Prostate gland (tissue), 2 donors: ENCODE measurements at regions not wholly inside any gene's neighbourhood (a gene's known extent, or its start where the extent isn't known, plus 50 kb on each side); places are given as distances from the start of the nearest gene placed in this dataset.

ENCODE experiments used
- DNase-seq: peaks from one replicate; pipeline ENCODE4 v3.0.0-alpha.2; 2019; ENCODE audit warnings: low spot score
- H3K27ac ChIP-seq, 2 donors: fragments of 200-600 bp; sonication (generic); 2 replicates each; pipeline ENCODE4 v1.5.1; 2017 to 2019
- H3K27me3 ChIP-seq: fragments of 200-600 bp; sonication (generic); replicated peaks from 2 replicates; pipeline ENCODE4 v1.5.1; 2019; ENCODE audit not compliant: insufficient read depth
- H3K36me3 ChIP-seq, 2 donors: fragments of 200-600 bp; sonication (generic); 1 replicate in 1 of 2; 2 replicates in 1 of 2; pipeline versions ENCODE4 v1.5.1 to v1.8.1; 2017 to 2019
- H3K4me1 ChIP-seq: fragments of 200-600 bp; sonication (generic); replicated peaks from 2 replicates; pipeline ENCODE4 v1.5.1; 2019
- H3K4me3 ChIP-seq, 2 donors: fragments of 200-600 bp; sonication (generic); 2 replicates each; pipeline ENCODE4 v1.5.1; 2017 to 2019
- H3K9me3 ChIP-seq: fragments of 200-600 bp; sonication (generic); 2 replicates; pipeline ENCODE4 v1.5.1; 2017
- CTCF ChIP-seq, 4 experiments: fragments of 200-600 bp in 2 of 4; fragments of 450-650 bp in 2 of 4; sonication (generic) in 2 of 4; IDR thresholded peaks; 1 replicate in 3 of 4; 2 replicates in 1 of 4; pipeline ENCODE4 v1.5.1; 2016 to 2019; ENCODE audit warnings: antibody characterized with exemption in 4 of 4, mild to moderate bottlenecking in 2 of 4, moderate library complexity in 2 of 4
- POLR2A ChIP-seq: fragments of 450-650 bp; IDR thresholded peaks from one replicate; pipeline ENCODE4 v1.6.1; 2016; ENCODE audit warnings: antibody characterized with exemption, mild to moderate bottlenecking
- POLR2AphosphoS5 ChIP-seq: sonication (generic); formaldehyde crosslinking; IDR thresholded peaks from one replicate; pipeline ENCODE4 v1.6.1; 2017; ENCODE audit warnings: antibody characterized with exemption
- WGBS: methylation state at CpG from one replicate; pipeline ENCODE4 v1.1.5; 2018; 5-methylcytosine and 5-hydroxymethylcytosine counted together
- intact Hi-C: fragments of 100-400 bp; cut with DNase I; formaldehyde crosslinking; loops from one replicate; pipeline ENCODE4 v1.14.2; 2022

GRCh38 chr18:61006687-61007224 lies 326.5 kb upstream of the CDH20 start:
- no peak for DNase-seq
- TF ChIP-seq POLR2AphosphoS5 = no peak
- TF ChIP-seq POLR2A = no peak
- no peak for TF ChIP-seq CTCF (IDR thresholded peaks at IDR 0.05)
- no peaks in the 10 kb centered on the region for H3K27me3 ChIP-seq

DNA sequence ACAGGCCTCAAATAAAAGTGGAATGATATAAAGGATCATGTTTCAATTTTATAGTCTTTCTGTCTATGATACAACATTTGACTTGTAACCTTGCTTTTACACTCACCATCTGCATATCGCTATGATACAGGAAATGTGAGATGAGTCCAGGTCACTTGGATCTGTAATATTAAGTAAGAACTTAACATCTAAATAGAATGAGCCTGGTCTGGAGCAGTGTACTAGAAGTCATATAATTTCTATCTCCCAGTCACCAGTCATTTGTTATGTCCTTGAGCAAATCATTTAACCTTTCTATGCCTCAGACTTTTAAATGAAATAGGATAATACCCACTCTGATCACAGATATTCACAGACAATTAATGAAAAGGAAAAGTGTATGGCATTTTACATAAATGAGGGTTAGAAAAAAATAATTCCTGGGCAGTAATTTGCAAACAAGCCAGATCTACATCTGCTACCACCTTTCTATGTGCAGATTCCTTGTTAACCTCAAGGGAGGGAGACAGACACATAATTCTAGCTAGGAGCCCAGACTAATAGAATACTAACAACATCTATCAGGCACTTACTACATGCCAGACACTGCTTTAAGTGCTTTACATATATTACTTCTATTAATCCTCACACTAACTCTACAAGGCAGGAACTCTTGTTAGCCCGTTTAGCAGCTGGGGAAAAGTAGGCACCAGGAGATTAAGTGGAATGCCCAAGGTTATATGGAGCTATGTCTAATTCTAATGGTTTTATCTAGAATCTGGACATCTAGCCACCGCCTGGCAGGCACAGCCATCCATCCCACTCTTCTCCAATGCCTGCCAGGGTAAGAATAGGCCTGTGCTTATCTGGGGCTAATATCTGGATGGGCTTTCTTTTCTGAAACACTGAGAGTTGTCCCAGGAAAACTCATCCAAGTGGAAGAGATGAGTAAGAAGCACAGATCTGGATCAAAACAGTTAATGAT lies 313.6 kb upstream of the CDH20 start:
- Histone ChIP-seq H3K36me3 (no peaks in the 10 kb centered on the region), H3K27me3 (no peaks in the 10 kb centered on the region), H3K9me3 (no peaks in the 10 kb centered on the region), H3K4me1 (no peaks in the 10 kb centered on the region), H3K27ac (no peak overlapping the region), H3K4me3 (no peak overlapping the region)
- WGBS = 65% methylated on average over 3 of the region's 3 CpGs
- DNase-seq = no peak
- intact Hi-C loops = no loop called here
- no peak for TF ChIP-seq POLR2A
- TF ChIP-seq POLR2AphosphoS5 = no peak
- TF ChIP-seq CTCF (IDR thresholded peaks at IDR 0.05) = no peak

More at GRCh38 chr18:61006687-61007224, 326.5 kb upstream of the CDH20 start:
- Histone ChIP-seq H3K9me3 (no peaks in the 10 kb centered on the region), H3K36me3 (no peaks in the 10 kb centered on the region), H3K4me1 (no peaks in the 10 kb centered on the region), H3K27ac (no peak overlapping the region), H3K4me3 (no peak overlapping the region)
- intact Hi-C loops = no loop called here
- 87% methylated on average over 4 of the region's 4 CpGs for WGBS

GRCh38 chr18:61025596-61025995 lies 307.6 kb upstream of the CDH20 start:
- intact Hi-C loops = no loop called here
- no peaks in the 10 kb centered on the region for H3K9me3 ChIP-seq
- H3K4me1 ChIP-seq = no peaks in the 10 kb centered on the region
- H3K36me3 ChIP-seq = no peaks in the 10 kb centered on the region
- no peak for TF ChIP-seq POLR2AphosphoS5
- TF ChIP-seq CTCF (IDR thresholded peaks at IDR 0.05) = no peak
- no peak for TF ChIP-seq POLR2A
- DNase-seq = no peak
- H3K4me3 ChIP-seq = no peak overlapping the region
- 83% methylated on average over 1 of the region's 1 CpG for WGBS
- H3K27me3 ChIP-seq = no peaks in the 10 kb centered on the region
- no peak overlapping the region for H3K27ac ChIP-seq

GRCh38 chr18:61031626-61032025 lies 301.6 kb upstream of the CDH20 start:
- 90% methylated on average over 2 of the region's 2 CpGs for WGBS

More at GRCh38 chr18:61031626-61032025, 301.6 kb upstream of the CDH20 start:
- TF ChIP-seq POLR2AphosphoS5 (no peak), POLR2A (no peak), CTCF (IDR thresholded peaks at IDR 0.05) (no peak)
- H3K27ac ChIP-seq = no peak overlapping the region
- intact Hi-C loops = no loop called here
- no peak for DNase-seq
- H3K36me3 ChIP-seq = no peaks in the 10 kb centered on the region
- no peak overlapping the region for H3K4me3 ChIP-seq
- H3K4me1 ChIP-seq = no peaks in the 10 kb centered on the region
- H3K9me3 ChIP-seq = no peaks in the 10 kb centered on the region
- H3K27me3 ChIP-seq = no peaks in the 10 kb centered on the region
